ENCODE measurements at regions not wholly inside any gene's neighbourhood (a gene's known extent, or its start where the extent isn't known, plus 50 kb on each side); places are given as distances from the start of the nearest gene placed in this dataset.

DNA sequence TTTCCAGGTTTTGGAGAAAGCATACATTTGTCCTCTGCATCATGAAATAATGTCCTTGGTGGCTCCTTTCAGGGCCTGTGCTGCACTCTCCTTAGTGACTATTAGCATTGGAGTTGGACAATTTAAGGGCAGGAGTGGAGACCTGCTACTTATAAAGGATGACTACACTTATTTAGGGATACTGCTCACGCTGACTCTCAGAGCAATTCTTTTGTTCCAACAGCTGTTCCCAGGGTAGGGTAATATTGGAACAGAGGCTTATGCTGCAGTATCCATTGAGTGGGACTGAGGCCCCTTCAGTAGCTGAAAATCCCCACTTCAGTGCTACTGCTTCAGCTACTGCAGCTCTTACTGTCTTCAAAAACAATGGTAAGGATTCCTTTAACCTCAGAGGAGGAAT is 84.6 kb downstream of the GPR88 start:
- H3K9me3 Mint-ChIP-seq, result no peaks in the 10 kb centered on the region
- peaks cover 5% of the 10 kb centered on the region for H3K27me3 Mint-ChIP-seq
- no peaks in the 10 kb centered on the region for H3K36me3 Mint-ChIP-seq (ENCODE audit: low read depth)
- no peak overlapping the region for H3K27ac Mint-ChIP-seq
- DNase-seq (no peak), ATAC-seq (no peak)
- peaks cover 22% of the 10 kb centered on the region for H3K4me1 Mint-ChIP-seq
- H3K4me3 Mint-ChIP-seq, result no peak overlapping the region

DNA sequence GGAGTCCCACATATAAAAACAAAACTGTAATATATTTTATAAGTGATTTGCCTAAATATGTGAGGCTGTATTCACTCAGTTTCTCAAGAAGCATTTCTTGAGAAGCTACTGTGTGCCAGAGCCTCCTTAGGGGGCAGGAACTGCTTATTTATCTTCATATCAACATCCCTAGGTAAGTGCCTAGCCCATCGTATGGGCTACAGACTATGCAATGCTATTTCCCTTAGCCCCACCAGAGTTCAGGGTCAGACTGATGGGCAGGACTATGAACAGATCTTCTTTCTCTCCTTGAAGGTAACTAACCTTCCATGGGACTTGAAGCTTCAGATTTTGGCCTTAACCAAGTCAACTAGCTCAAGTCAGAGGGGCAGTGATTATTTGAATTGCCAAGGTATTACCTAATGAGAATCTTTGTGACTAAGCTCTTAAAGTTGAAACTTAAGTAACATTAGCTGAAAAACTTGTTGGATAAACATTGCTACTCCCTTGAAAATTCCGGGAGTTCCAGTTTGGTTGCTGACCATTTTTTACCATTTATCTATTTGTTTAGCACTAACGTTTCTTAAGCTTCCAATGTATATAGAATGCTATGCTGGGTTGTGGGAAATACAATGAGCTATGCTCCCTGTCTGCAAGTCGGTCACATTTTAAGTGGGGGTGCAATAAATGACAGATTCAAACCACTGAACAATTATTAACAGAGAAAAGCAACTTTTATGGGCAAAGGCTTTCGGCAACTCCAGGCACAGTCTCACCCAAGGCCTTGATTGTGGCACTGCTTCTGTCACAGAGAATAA is 85.2 kb downstream of the GPR88 start:
- Mint-ChIP-seq H3K4me1 (peaks cover 22% of the 10 kb centered on the region), H3K4me3 (no peak overlapping the region), H3K27me3 (peaks cover 5% of the 10 kb centered on the region), H3K9me3 (no peaks in the 10 kb centered on the region), H3K36me3 (ENCODE audit: low read depth) (no peaks in the 10 kb centered on the region), H3K27ac (no peak overlapping the region)
- DNase-seq (no peak), ATAC-seq (no peak)

DNA sequence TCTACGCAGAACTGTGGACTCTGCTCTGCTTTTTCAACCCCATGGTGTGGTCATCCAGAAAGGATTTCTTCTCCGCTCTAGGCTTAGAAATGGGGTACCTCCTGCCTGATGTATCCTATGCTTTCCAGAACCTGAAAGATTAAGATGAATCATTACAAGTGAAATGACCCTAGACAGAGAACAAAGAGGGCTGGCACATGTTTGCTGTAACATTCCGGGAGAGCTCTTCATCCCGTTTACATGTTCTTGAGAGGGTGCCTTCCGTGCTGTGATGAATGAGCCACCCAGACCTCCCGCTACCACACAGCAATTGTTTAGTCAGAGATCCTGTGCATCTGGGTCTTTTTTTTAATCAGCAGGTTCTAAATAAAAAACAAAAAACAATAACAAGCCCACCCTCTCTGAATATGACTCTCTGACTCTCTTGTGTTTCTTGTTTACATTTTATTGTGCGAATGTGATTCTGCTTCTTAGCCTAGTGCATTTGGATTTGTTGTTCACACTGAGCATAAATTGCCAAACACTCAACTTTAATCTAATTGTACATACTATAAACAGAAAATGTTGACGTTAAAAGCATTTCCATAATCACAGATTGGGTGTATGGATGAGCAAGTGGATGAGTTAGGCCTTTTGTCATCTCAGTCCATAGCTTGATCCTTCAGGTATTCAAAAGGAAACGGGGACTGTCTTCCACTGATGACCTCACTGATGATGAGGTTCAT is 87.1 kb downstream of the GPR88 start:
- Mint-ChIP-seq H3K4me1 (peaks cover 25% of the 10 kb centered on the region), H3K36me3 (ENCODE audit: low read depth) (no peaks in the 10 kb centered on the region), H3K9me3 (no peaks in the 10 kb centered on the region), H3K27ac (no peak overlapping the region), H3K4me3 (no peak overlapping the region), H3K27me3 (peaks cover 5% of the 10 kb centered on the region)
- DNase-seq, result no peak
- no peak for ATAC-seq

DNA sequence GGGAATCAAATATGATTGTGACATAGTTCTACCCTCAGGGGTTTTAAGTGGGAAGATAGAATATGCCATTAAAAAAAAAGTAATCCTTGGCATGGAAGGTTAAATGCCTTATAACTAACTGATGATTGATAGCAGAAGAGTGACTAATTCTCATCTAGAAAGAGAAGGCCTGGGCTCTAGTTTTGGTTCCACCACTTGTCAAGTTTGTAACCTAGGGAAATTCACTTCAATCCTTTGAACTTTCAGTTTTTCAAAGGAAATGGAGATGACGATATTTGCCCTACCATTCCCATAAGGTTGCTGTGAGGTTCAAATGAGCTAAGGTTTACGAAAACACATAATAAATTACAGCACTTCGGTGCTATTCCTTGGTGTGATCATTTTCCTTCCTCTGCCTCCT is 88.5 kb downstream of the GPR88 start:
- H3K36me3 Mint-ChIP-seq (ENCODE audit: low read depth), result no peaks in the 10 kb centered on the region
- H3K9me3 Mint-ChIP-seq, result peaks cover 3% of the 10 kb centered on the region
- DNase-seq (no peak), ATAC-seq (peak; percentile 21)
- no peak overlapping the region for H3K4me3 Mint-ChIP-seq
- no peak overlapping the region for H3K27ac Mint-ChIP-seq
- H3K27me3 Mint-ChIP-seq, result peaks cover 11% of the 10 kb centered on the region
- peaks cover 36% of the 10 kb centered on the region for H3K4me1 Mint-ChIP-seq

DNA sequence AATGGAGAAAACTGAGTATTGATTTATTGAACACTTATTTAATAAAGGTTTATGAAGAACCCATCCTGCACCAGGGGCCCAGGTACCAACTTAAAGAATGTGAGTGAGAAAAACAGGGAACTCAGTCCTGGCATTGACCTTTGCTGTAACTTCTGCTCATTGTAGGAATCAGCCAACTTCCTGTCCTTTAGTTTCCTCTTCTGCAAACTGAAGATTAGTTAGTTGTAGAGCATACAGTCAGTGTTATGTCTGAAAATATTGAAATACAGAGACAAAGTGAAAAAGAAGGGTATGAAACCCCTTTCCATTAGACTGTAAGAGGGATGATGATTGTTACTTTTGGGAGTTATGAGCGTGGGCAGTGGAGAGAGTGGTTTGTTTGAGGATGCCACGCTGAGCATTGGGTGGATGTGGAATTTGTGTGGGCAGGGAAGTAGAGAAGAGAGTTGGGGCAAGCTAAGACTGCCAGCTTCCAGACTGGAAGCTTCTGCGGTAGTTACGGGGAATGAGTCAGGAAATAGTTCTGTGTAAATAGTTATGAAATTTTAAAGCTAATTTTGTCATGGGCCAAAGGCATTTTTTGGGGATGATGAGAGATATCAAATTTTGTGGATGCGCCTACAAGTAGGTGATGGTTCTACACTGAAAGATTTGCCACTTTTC is 89.2 kb downstream of the GPR88 start:
- Mint-ChIP-seq H3K27me3 (peaks cover 11% of the 10 kb centered on the region), H3K36me3 (ENCODE audit: low read depth) (no peaks in the 10 kb centered on the region), H3K4me3 (no peak overlapping the region), H3K9me3 (peaks cover 5% of the 10 kb centered on the region), H3K4me1 (peaks cover 30% of the 10 kb centered on the region), H3K27ac (no peak overlapping the region)
- no peak for ATAC-seq
- DNase-seq, result no peak

DNA sequence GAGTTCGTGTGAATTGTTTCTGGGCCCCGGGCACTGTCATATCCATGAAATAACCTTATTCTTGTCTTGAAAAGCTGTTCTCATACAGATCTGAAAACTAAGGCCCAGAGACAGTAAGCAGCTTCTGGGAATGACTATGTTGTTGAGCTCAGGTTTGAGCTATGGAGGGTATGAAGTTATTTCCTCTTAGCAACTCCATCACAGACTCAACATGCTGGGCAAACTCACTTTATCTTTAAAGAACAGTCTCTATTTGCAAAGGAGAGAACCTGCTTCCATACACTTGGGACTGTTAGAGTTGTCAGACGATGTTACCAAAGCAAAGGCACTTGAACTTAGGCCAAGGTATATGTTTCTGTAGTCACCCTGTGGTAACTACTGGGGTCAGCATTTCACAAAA is 90.0 kb downstream of the GPR88 start:
- H3K27ac Mint-ChIP-seq, result no peak overlapping the region
- no peaks in the 10 kb centered on the region for H3K36me3 Mint-ChIP-seq (ENCODE audit: low read depth)
- no peak for ATAC-seq
- H3K4me1 Mint-ChIP-seq, result peaks cover 26% of the 10 kb centered on the region
- no peak for DNase-seq
- peaks cover 5% of the 10 kb centered on the region for H3K9me3 Mint-ChIP-seq
- no peak overlapping the region for H3K4me3 Mint-ChIP-seq
- H3K27me3 Mint-ChIP-seq, result peaks cover 11% of the 10 kb centered on the region

DNA sequence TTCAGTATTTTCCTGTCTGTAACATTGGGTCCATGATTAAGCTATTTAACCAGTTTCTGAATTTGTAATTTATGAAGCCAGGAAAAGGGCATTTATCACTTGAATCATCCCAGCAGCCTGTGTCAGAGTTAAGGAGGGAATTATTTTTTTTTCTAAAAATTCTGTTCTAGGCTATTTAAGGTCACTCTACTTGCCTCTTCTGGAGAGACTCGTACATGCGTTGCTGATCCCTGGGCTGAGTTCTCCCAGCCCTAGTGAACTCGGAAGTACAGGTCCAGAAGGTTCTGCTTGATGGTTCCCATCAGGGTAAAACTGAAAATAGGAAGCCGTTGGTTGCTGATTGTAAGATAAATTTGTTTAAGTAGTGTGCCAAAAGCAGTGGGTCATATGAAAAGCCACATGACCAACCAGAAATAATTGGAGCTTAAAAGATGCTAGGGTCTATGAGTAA is 90.7 kb downstream of the GPR88 start:
- peaks cover 11% of the 10 kb centered on the region for H3K27me3 Mint-ChIP-seq
- H3K27ac Mint-ChIP-seq, result no peak overlapping the region
- H3K36me3 Mint-ChIP-seq (ENCODE audit: low read depth), result no peaks in the 10 kb centered on the region
- H3K4me1 Mint-ChIP-seq, result peaks cover 26% of the 10 kb centered on the region
- peaks cover 5% of the 10 kb centered on the region for H3K9me3 Mint-ChIP-seq
- DNase-seq (no peak), ATAC-seq (no peak)
- no peak overlapping the region for H3K4me3 Mint-ChIP-seq

DNA sequence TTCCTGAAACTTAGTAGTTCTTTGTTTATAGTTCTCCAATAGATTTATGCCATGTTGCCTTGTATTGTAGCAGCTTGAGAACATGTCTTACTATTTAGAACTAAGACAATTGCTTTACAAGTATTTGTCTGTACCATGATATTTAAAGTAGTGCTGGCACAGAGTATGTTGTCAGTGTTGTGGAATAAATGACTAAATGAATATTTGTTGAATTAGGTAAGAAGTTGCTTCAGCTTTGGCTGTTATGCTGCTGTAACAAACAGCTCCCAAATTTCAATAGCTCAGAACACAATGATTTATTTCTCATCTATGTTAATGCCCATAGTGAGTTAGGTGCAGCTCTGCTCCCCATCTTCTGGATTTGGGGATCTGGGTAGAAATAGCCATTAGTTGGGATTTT is 90.2 kb upstream of the VCAM1 start:
- Mint-ChIP-seq H3K36me3 (ENCODE audit: low read depth) (no peaks in the 10 kb centered on the region), H3K27ac (no peak overlapping the region), H3K27me3 (peaks cover 11% of the 10 kb centered on the region), H3K4me3 (no peak overlapping the region), H3K9me3 (peaks cover 5% of the 10 kb centered on the region), H3K4me1 (peaks cover 26% of the 10 kb centered on the region)
- ATAC-seq, result no peak
- no peak for DNase-seq

DNA sequence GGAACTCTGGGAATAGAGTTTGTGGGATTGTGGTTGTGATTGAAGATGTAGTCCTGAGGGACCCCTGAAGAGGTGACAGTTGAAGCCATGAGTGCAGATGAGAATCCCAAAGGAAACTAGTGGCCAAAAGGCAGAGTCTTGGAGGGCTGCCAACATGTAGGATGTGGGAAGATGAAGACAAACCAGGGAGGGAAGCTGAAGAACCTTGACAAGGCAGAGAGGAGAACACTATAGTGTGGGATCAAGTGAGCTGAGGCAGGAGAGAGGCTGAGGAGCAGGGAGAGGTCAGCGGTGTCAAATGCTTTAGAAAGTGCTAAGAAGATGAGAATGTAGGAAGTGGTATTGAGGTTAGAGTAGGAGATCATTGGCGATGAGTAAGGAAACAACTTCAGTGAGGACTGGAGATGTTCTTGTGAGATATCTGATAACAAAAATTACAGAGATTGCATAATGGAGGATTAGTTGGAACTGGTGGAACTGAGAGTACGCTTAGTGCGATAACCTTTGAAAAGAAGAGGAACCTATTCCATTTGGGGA is 88.5 kb upstream of the VCAM1 start:
- Mint-ChIP-seq H3K27ac (peak overlapping the region; percentile 3), H3K4me1 (peaks cover 26% of the 10 kb centered on the region), H3K36me3 (ENCODE audit: low read depth) (no peaks in the 10 kb centered on the region), H3K9me3 (peaks cover 5% of the 10 kb centered on the region), H3K27me3 (peaks cover 9% of the 10 kb centered on the region), H3K4me3 (no peak overlapping the region)
- ATAC-seq (peak; percentile 79), DNase-seq (no peak)

DNA sequence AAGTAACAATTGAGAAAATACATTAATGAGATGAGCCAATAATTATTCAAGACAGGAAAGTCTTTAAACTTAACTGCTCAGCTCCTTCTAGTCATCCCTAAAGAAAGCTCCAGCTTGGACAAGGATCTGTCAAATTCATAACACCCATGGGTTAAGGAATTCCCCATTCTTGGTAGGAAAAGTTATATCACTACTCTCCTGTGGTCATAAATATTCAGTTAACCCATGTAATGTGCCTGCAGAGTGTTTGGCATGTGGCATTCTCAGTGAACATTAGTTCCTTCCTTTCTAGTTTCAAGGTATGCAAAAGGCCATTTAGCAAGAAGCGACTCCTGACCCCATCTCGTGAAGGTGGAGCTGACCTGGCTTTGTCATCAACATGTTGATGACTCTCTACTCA is 76.7 kb upstream of the VCAM1 start:
- Mint-ChIP-seq H3K36me3 (ENCODE audit: low read depth) (no peaks in the 10 kb centered on the region), H3K4me1 (no peaks in the 10 kb centered on the region), H3K27me3 (peaks cover 15% of the 10 kb centered on the region), H3K4me3 (no peak overlapping the region), H3K27ac (no peak overlapping the region), H3K9me3 (no peaks in the 10 kb centered on the region)
- no peak for DNase-seq
- no peak for ATAC-seq

DNA sequence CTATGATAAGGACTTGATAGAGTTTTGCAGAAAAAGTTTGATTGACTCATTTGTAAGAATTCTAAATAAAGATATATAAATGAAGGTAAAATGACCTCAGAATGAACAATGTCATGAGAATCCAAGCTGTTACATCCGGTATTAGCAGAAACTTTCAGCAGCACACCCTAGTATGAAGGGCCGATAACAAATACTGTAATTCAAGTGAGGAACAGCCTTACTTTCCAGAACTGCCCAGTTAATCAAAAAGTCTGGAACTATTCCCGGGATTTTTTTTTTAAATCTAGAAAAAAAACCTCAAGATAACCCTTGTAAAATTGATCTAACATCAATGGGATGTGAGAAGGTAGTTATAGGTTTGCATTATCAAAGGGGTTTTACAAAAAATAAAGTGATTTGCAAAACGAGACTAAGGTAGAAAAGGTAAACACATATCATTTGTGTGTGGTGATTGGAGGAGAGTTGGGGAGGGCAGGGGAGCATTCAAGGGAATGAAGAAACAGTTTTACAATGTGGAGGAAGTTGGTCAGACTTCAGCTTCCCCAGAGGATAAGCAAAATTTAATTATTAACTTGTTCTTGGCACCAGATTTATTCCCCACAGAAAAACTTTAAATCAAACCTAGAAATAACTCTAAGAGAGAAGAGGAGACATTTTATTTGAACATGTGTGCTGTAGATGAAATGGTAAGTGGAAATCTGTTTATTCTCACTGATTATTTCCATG is 75.9 kb upstream of the VCAM1 start:
- Mint-ChIP-seq H3K4me3 (no peak overlapping the region), H3K4me1 (no peaks in the 10 kb centered on the region), H3K27me3 (peaks cover 15% of the 10 kb centered on the region), H3K27ac (no peak overlapping the region), H3K36me3 (ENCODE audit: low read depth) (no peaks in the 10 kb centered on the region), H3K9me3 (peaks cover 5% of the 10 kb centered on the region)
- DNase-seq (no peak), ATAC-seq (no peak)

DNA sequence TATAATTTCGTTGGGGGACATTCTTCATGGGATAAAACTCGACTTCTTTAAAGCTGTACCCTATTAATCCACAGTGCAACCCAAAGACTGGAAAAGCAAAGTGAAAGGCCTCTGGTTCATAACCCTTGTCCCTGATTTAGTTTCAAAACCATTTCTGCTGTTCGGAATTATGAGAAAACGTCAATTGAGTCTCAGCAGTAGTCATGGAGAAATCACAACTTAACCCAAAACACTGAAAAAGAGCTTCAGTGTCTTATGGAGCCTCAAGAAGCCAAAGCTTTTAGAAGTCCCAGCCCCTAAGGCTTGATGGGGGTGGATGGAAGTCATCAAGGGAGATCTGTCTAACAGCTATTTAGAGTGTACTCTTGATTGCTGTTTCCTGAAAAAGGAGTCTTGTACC is 73.5 kb upstream of the VCAM1 start:
- peaks cover 20% of the 10 kb centered on the region for H3K9me3 Mint-ChIP-seq
- no peaks in the 10 kb centered on the region for H3K36me3 Mint-ChIP-seq (ENCODE audit: low read depth)
- H3K27me3 Mint-ChIP-seq, result peaks cover 20% of the 10 kb centered on the region
- no peak for DNase-seq
- H3K4me3 Mint-ChIP-seq, result no peak overlapping the region
- H3K4me1 Mint-ChIP-seq, result no peaks in the 10 kb centered on the region
- ATAC-seq, result no peak
- no peak overlapping the region for H3K27ac Mint-ChIP-seq

DNA sequence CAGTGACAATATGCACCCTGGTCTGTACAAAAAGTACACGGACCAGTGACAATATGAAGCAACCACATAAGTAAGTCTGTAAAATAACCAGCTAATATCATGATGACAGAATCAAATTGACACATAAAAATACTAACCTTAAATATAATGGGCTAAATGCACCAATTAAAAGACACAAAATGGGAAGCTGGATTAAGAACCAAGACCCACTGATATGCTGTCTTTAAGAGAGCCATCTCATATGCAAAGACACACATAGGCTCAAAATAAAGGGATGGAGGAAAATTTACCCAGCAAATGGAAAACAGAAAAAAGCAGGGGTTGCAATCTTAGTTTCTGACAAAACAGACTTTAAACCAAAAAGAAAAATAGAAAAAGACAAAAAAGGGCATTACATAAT is 70.4 kb upstream of the VCAM1 start:
- no peaks in the 10 kb centered on the region for H3K36me3 Mint-ChIP-seq (ENCODE audit: low read depth)
- DNase-seq (no peak), ATAC-seq (no peak)
- H3K27me3 Mint-ChIP-seq, result peaks cover 19% of the 10 kb centered on the region
- H3K4me1 Mint-ChIP-seq, result no peaks in the 10 kb centered on the region
- H3K4me3 Mint-ChIP-seq, result no peak overlapping the region
- H3K27ac Mint-ChIP-seq, result no peak overlapping the region
- H3K9me3 Mint-ChIP-seq, result peaks cover 23% of the 10 kb centered on the region
